ENCODE measurements at regions not wholly inside any gene's neighbourhood (a gene's known extent, or its start where the extent isn't known, plus 50 kb on each side); places are given as distances from the start of the nearest gene placed in this dataset.

GRCh38 chr7:25436413-25436812 lies 208.1 kb upstream of the NPVF start:
- TF ChIP-seq CTCF (IDR thresholded peaks at IDR 0.05) (no peak), POLR2A (IDR thresholded peaks at IDR 0.05) (no peak)

Data from adrenal gland (tissue), 5 donors.